HG03378 (cell line): ENCODE measurements at regions not wholly inside any gene's neighbourhood (a gene's known extent, or its start where the extent isn't known, plus 50 kb on each side); places are given as distances from the start of the nearest gene placed in this dataset.

Experiments
- ATAC-seq: cut with Tn5 transposase; IDR thresholded peaks from one replicate; pipeline ENCODE4 v1.9.1; 2021; ENCODE audit warnings: mild to moderate bottlenecking, moderate library complexity; ENCODE audit not compliant: unreplicated experiment

GRCh38 chr15:38646716-38647115, 82.1 kb upstream of the RASGRP1 start:
- no peak for ATAC-seq

GRCh38 chr15:38647683-38648082, 83.1 kb upstream of the RASGRP1 start:
- ATAC-seq: no peak

GRCh38 chr15:38648121-38648843, 83.7 kb upstream of the RASGRP1 start:
- ATAC-seq: no peak

- no peak for ATAC-seq
Measured at GRCh38 chr15:38650384-38650783, 85.8 kb upstream of the RASGRP1 start.

GRCh38 chr15:38650936-38651327, 86.3 kb upstream of the RASGRP1 start:
- ATAC-seq: peak; percentile 45

GRCh38 chr15:38651328-38652038, 86.9 kb upstream of the RASGRP1 start:
- ATAC-seq: no peak

GRCh38 chr15:38652183-38652794, 87.7 kb upstream of the RASGRP1 start:
- no peak for ATAC-seq

- ATAC-seq: no peak
Measured at GRCh38 chr15:38652998-38653397, 88.4 kb upstream of the RASGRP1 start.

GRCh38 chr15:38658431-38658830, 93.8 kb upstream of the RASGRP1 start:
- no peak for ATAC-seq

- no peak for ATAC-seq
Measured at GRCh38 chr15:38660738-38661137, 96.1 kb upstream of the RASGRP1 start.

GRCh38 chr15:38662033-38662802, 97.6 kb upstream of the RASGRP1 start:
- ATAC-seq: no peak

GRCh38 chr15:38662805-38663204, 98.2 kb upstream of the RASGRP1 start:
- no peak for ATAC-seq

GRCh38 chr15:38665586-38666305, 101.1 kb upstream of the RASGRP1 start:
- no peak for ATAC-seq

GRCh38 chr15:38666865-38667510, 102.4 kb upstream of the RASGRP1 start:
- ATAC-seq: no peak

GRCh38 chr15:38667890-38668850, 103.6 kb upstream of the RASGRP1 start:
- no peak for ATAC-seq

- ATAC-seq: no peak
Measured at GRCh38 chr15:38668898-38669391, 104.3 kb upstream of the RASGRP1 start.

- ATAC-seq: peak; percentile 42
Measured at GRCh38 chr15:38670128-38671005, 105.8 kb upstream of the RASGRP1 start.

GRCh38 chr15:38671006-38671387, 106.4 kb upstream of the RASGRP1 start:
- no peak for ATAC-seq
